Left lung (tissue), 4 donors: ENCODE measurements at regions not wholly inside any gene's neighbourhood (a gene's known extent, or its start where the extent isn't known, plus 50 kb on each side); places are given as distances from the start of the nearest gene placed in this dataset.
"Not testable (repeated sequence)": the region's sequence is repeated elsewhere in the genome, so short reads cannot be mapped to it uniquely, and the experiment has no call there.

Experiments used
- ATAC-seq: fragments of 200-7000 bp; cut with Tn5 transposase; one replicate; pipeline ENCODE4 v1.9.1; 2020; ENCODE audit warnings: moderate library complexity
- DNase-seq, 4 donors: peaks; one replicate each; pipeline ENCODE4 v3.0.0-alpha.2; 2013 to 2020
- H3K27ac ChIP-seq, 2 donors: fragments of 200-600 bp; sonication (generic) in 1 of 2; one replicate each; pipeline versions ENCODE4 v1.5.0 to v1.8.0; 2020 to 2021
- H3K27me3 ChIP-seq, 2 donors: fragments of 200-600 bp; sonication (generic) in 1 of 2; one replicate each; pipeline versions ENCODE4 v1.5.0 to v1.8.0; 2020 to 2021
- H3K36me3 ChIP-seq, 2 donors: fragments of 200-600 bp; sonication (generic) in 1 of 2; one replicate each; pipeline versions ENCODE4 v1.5.0 to v1.8.0; 2020 to 2021
- H3K4me1 ChIP-seq, 2 donors: fragments of 200-600 bp; one replicate each; pipeline ENCODE4 v1.8.0; 2021
- H3K4me3 ChIP-seq, 2 donors: fragments of 200-600 bp; sonication (generic) in 1 of 2; one replicate each; pipeline versions ENCODE4 v1.5.0 to v1.8.0; 2020 to 2021; ENCODE audit warnings: mild to moderate bottlenecking in 1 of 2
- H3K9me3 ChIP-seq, 2 donors: fragments of 200-600 bp; sonication (generic) in 1 of 2; one replicate each; pipeline versions ENCODE4 v1.5.0 to v1.8.0; 2020 to 2021
- CTCF ChIP-seq, 2 donors: fragments of 200-600 bp; sonication (generic) in 1 of 2; IDR thresholded peaks; one replicate each; pipeline versions ENCODE4 v1.5.0 to v1.8.0; 2021; ENCODE audit warnings: antibody characterized with exemption in 2 of 2
- intact Hi-C, 2 donors: fragments of 100-400 bp; cut with DNase I; formaldehyde crosslinking; loops; one replicate each; pipeline versions ENCODE4 v1.11.2 to v1.14.2; 2022
- donor health status: DM: no; HTN: yes; CAD: no.
- donor health status: DM: no; HTN: no; CAD: no.

- no peaks in the 10 kb centered on the region for H3K27me3 ChIP-seq
- no peak for TF ChIP-seq CTCF (IDR thresholded peaks at IDR 0.05)
- intact Hi-C loops, result no loop called here
- H3K4me3 ChIP-seq, result no peak overlapping the region
- no peaks in the 10 kb centered on the region for H3K36me3 ChIP-seq
- H3K27ac ChIP-seq, result no peak overlapping the region
- DNase-seq (no peak), ATAC-seq (no peak)
- H3K9me3 ChIP-seq, result no peaks in the 10 kb centered on the region
- H3K4me1 ChIP-seq, result no peaks in the 10 kb centered on the region
Measured at GRCh38 chr2:154961676-154962075, 263.2 kb downstream of the KCNJ3 start.

GRCh38 chr2:154960802-154961583 is 262.5 kb downstream of the KCNJ3 start:
- H3K9me3 ChIP-seq, result no peaks in the 10 kb centered on the region
- intact Hi-C loops, result no loop called here

GRCh38 chr2:154952346-154952980 is 254.0 kb downstream of the KCNJ3 start:
- Histone ChIP-seq H3K9me3 (no peaks in the 10 kb centered on the region), H3K4me3 (no peak overlapping the region), H3K4me1 (no peaks in the 10 kb centered on the region), H3K27ac (no peak overlapping the region), H3K27me3 (no peaks in the 10 kb centered on the region), H3K36me3 (no peaks in the 10 kb centered on the region)
- intact Hi-C loops, result no loop called here
- DNase-seq, result peak in 1 of 4 donors; percentile 2
- no peak for TF ChIP-seq CTCF (IDR thresholded peaks at IDR 0.05)
- ATAC-seq, result no peak

More at GRCh38 chr2:154960802-154961583, 262.5 kb downstream of the KCNJ3 start:
- H3K36me3 ChIP-seq, result no peaks in the 10 kb centered on the region
- ATAC-seq, result no peak
- no peak overlapping the region for H3K4me3 ChIP-seq
- no peaks in the 10 kb centered on the region for H3K4me1 ChIP-seq
- DNase-seq, result no peak
- no peaks in the 10 kb centered on the region for H3K27me3 ChIP-seq
- no peak for TF ChIP-seq CTCF (IDR thresholded peaks at IDR 0.05)
- H3K27ac ChIP-seq, result no peak overlapping the region

- H3K27ac ChIP-seq, H3K9me3 ChIP-seq, H3K4me1 ChIP-seq, H3K36me3 ChIP-seq, intact Hi-C loops, H3K4me3 ChIP-seq, ATAC-seq, DNase-seq, H3K27me3 ChIP-seq: not testable (repeated sequence)
Measured at GRCh38 chr2:154947416-154947815, 248.9 kb downstream of the KCNJ3 start.

GRCh38 chr2:154945984-154946383 is 247.5 kb downstream of the KCNJ3 start:
- Histone ChIP-seq H3K4me3 (no peak overlapping the region), H3K27me3 (no peaks in the 10 kb centered on the region), H3K36me3 (no peaks in the 10 kb centered on the region), H3K4me1 (no peaks in the 10 kb centered on the region), H3K27ac (no peak overlapping the region), H3K9me3 (no peaks in the 10 kb centered on the region)
- no peak for DNase-seq
- ATAC-seq, result no peak
- intact Hi-C loops, result no loop called here
- TF ChIP-seq CTCF (IDR thresholded peaks at IDR 0.05), result no peak
